K562 (cell line): ENCODE measurements at regions not wholly inside any gene's neighbourhood (a gene's known extent, or its start where the extent isn't known, plus 50 kb on each side); places are given as distances from the start of the nearest gene placed in this dataset.

Experiments used
- ATAC-seq: fragments of 200-7000 bp; cut with Tn5 transposase; 3 replicates; pipeline ENCODE4 v1.9.1; 2020; ENCODE audit warnings: moderate library complexity
- BruUV-seq: library from RNA; stranded (reverse); fragments of 400-500 nt; replicated peaks from 2 replicates; lab custom pipeline; 2021; lab: Mats Ljungman, UMichigan
- CTCF ChIA-PET: fragments of 300-600 bp; formaldehyde crosslinking; extraction: SDS; loops from one replicate; lab custom pipeline; 2021; ENCODE audit warnings: low intra/inter-chr PET ratio; lab: Yijun Ruan, JAX
- POLR2A ChIA-PET: fragments of 300-600, 350-650 bp; sonication (Branson Sonifier 250); formaldehyde crosslinking; extraction: SDS; loops from one replicate; lab custom pipeline; 2021; ENCODE audit warnings: antibody characterized with exemption, inconsistent platforms; lab: Yijun Ruan, JAX
- DNase-seq, 4 experiments: peaks; one replicate each; pipeline versions ENCODE4 v3.0.0 to v3.0.0-alpha.2; 2011 to 2018; ENCODE audit warnings: low spot score in 3 of 4, mixed read lengths in 3 of 4; ENCODE audit errors: extremely low read depth in 1 of 4
- FAIRE-seq: peaks from 2 replicates; lab custom pipeline; 2011; peaks lifted over from hg19 to GRCh38; lab: Jason Lieb, UNC
- H2AFZ ChIP-seq: 2 replicates; pipeline ENCODE4 v1.6.0; 2011; ENCODE audit warnings: low read depth, low read length, control low read depth, inconsistent platforms
- H3K27ac ChIP-seq: fragments of 200-600 bp; 3 replicates; pipeline ENCODE4 v1.8.0; 2011; ENCODE audit warnings: low read depth, mild to moderate bottlenecking, control low read depth, inconsistent platforms, low read length, moderate library complexity, mixed read lengths; ENCODE audit errors: extremely low read depth
- H3K27me3 ChIP-seq, 2 experiments: fragments of 300-600 bp in 1 of 2; 2 replicates in 1 of 2; 3 replicates in 1 of 2; pipeline versions ENCODE4 v1.6.0 to v1.8.0; 2011; ENCODE audit warnings: inconsistent platforms in 2 of 2, low read length in 2 of 2, mild to moderate bottlenecking in 1 of 2, mixed read lengths in 1 of 2, moderate library complexity in 1 of 2; ENCODE audit not compliant: control insufficient read depth in 2 of 2, insufficient read depth in 2 of 2
- H3K36me3 ChIP-seq: fragments of 300-600 bp; 3 replicates; pipeline ENCODE4 v1.8.0; 2011; ENCODE audit warnings: mild to moderate bottlenecking, low read length, inconsistent platforms; ENCODE audit not compliant: control insufficient read depth, insufficient read depth
- H3K4me1 ChIP-seq, 2 experiments: fragments of 200-600 bp in 1 of 2; replicated peaks in 1 of 2; 2 replicates in 1 of 2; 3 replicates in 1 of 2; pipeline versions ENCODE4 v1.5.1 to v1.8.0; 2011; ENCODE audit warnings: inconsistent platforms in 2 of 2, low read length in 2 of 2, mild to moderate bottlenecking in 1 of 2, mixed read lengths in 1 of 2, moderate library complexity in 1 of 2; ENCODE audit not compliant: control insufficient read depth in 2 of 2, insufficient read depth in 2 of 2
- H3K4me2 ChIP-seq: 2 replicates; pipeline ENCODE4 v1.6.1; 2011; ENCODE audit warnings: low read length, control low read depth, inconsistent platforms, mixed read lengths; ENCODE audit not compliant: insufficient read depth
- H3K4me3 ChIP-seq: fragments of 200-600 bp; sonication (generic), shearing (Covaris generic); 2 replicates; pipeline ENCODE4 v1.5.1; 2016; ENCODE audit warnings: control low read depth, inconsistent platforms
- H3K79me2 ChIP-seq: fragments of 200-600 bp; 3 replicates; pipeline ENCODE4 v1.8.0; 2011; ENCODE audit warnings: low read length, inconsistent platforms; ENCODE audit not compliant: control insufficient read depth, insufficient read depth
- H3K9ac ChIP-seq, 2 experiments: 2 replicates each; pipeline versions ENCODE4 v1.6.0 to v1.6.1; 2011; ENCODE audit warnings: low read depth in 2 of 2, low read length in 2 of 2, control low read depth in 1 of 2, inconsistent platforms in 1 of 2, mild to moderate bottlenecking in 1 of 2, mixed read lengths in 1 of 2; ENCODE audit not compliant: insufficient read depth in 1 of 2
- H3K9me1 ChIP-seq: one replicate; pipeline ENCODE4 v1.6.0; 2011; ENCODE audit warnings: inconsistent platforms, mild to moderate bottlenecking, low read length, moderate library complexity; ENCODE audit not compliant: control insufficient read depth, insufficient read depth
- H3K9me3 ChIP-seq: replicated peaks from 2 replicates; pipeline ENCODE4 v1.5.1; 2011; ENCODE audit warnings: low read depth, low read length, inconsistent platforms; ENCODE audit not compliant: control insufficient read depth, insufficient read depth
- H4K20me1 ChIP-seq: replicated peaks from 2 replicates; pipeline ENCODE4 v1.6.1; 2011; ENCODE audit warnings: low read length, inconsistent platforms, mixed read lengths; ENCODE audit not compliant: control insufficient read depth, insufficient read depth
- ARNT ChIP-seq, 2 experiments: fragments of 450-650 bp; IDR thresholded peaks; 2 replicates each; pipeline ENCODE4 v1.6.1; 2016; ENCODE audit warnings: mild to moderate bottlenecking in 1 of 2
- CBX1 ChIP-seq: sonication (generic); IDR thresholded peaks from 2 replicates; pipeline ENCODE4 v1.6.1; 2016; ENCODE audit warnings: antibody characterized with exemption, low read depth, mild to moderate bottlenecking
- SP1 ChIP-seq: sonication (generic); formaldehyde crosslinking; IDR thresholded peaks from 2 replicates; pipeline ENCODE4 v1.8.1; 2022; ENCODE audit warnings: mild to moderate bottlenecking, missing genetic modification reagents
- ZBTB7A ChIP-seq: IDR thresholded peaks from 2 replicates; pipeline ENCODE4 v1.6.1; 2011; ENCODE audit warnings: low read depth, mild to moderate bottlenecking, low read length, moderate library complexity, borderline replicate concordance; ENCODE audit not compliant: control insufficient read depth
- ZC3H8 ChIP-seq: fragments of 450-650 bp; IDR thresholded peaks from 2 replicates; pipeline ENCODE4 v1.6.1; 2017
- ZNF143 ChIP-seq: sonication (generic); formaldehyde crosslinking; IDR thresholded peaks from 2 replicates; pipeline ENCODE4 v1.9.0; 2022; ENCODE audit warnings: mild to moderate bottlenecking, missing genetic modification reagents
- ZNF699 ChIP-seq: fragments of 250-450 bp; sonication (Bioruptor Pico); IDR thresholded peaks from 2 replicates; pipeline ENCODE4 v1.8.0; 2021; ENCODE audit warnings: mild to moderate bottlenecking, moderate library complexity; ENCODE audit not compliant: insufficient replicate concordance
- ZNF778 ChIP-seq: fragments of 450-650 bp; formaldehyde crosslinking; IDR thresholded peaks from 2 replicates; pipeline ENCODE4 v1.4.0; 2020; ENCODE audit warnings: mild to moderate bottlenecking, moderate library complexity
- WGBS: fragments of 100-300 bp; shearing (Covaris generic); methylation state at CpG from one replicate; pipeline ENCODE4 v1.1.6; 2016; ENCODE audit warnings: low coverage, mixed read lengths; ENCODE audit not compliant: insufficient coverage; ENCODE audit errors: missing lambda C conversion rate; 5-methylcytosine and 5-hydroxymethylcytosine counted together
- in situ Hi-C: fragments of 300-500 bp; cut with MboI; formaldehyde crosslinking; loops from 4 replicates; pipeline ENCODE4 v1.15.0; 2018; ENCODE audit warnings: inconsistent platforms, mixed read lengths
- intact Hi-C: fragments of 100-400 bp; cut with micrococcal nuclease; formaldehyde crosslinking; loops from 2 replicates; pipeline ENCODE4 v1.14.2; 2022
- TF ChIP-seq, protein P1 (sequence below), 2 experiments: IDR thresholded peaks; 2 replicates each; pipeline ENCODE4 v1.6.1; 2011; ENCODE audit warnings: borderline replicate concordance in 1 of 2, control low read depth in 1 of 2, low read depth in 1 of 2, low read length in 1 of 2, mild to moderate bottlenecking in 1 of 2, mixed read lengths in 1 of 2, moderate library complexity in 1 of 2; ENCODE audit not compliant: insufficient read depth in 1 of 2, insufficient read length in 1 of 2, poor library complexity in 1 of 2, severe bottlenecking in 1 of 2; ENCODE audit errors: extremely low read depth in 1 of 2
- TF ChIP-seq, protein P2 (sequence below): sonication (generic); formaldehyde crosslinking; IDR thresholded peaks from 2 replicates; pipeline ENCODE4 v1.8.0; 2022; ENCODE audit warnings: mild to moderate bottlenecking, missing genetic modification reagents
- TF ChIP-seq, protein P3 (sequence below): fragments of 250-450 bp; sonication (Bioruptor Pico); IDR thresholded peaks from 2 replicates; pipeline ENCODE4 v1.5.0; 2021; ENCODE audit warnings: mild to moderate bottlenecking, borderline replicate concordance

DNA sequence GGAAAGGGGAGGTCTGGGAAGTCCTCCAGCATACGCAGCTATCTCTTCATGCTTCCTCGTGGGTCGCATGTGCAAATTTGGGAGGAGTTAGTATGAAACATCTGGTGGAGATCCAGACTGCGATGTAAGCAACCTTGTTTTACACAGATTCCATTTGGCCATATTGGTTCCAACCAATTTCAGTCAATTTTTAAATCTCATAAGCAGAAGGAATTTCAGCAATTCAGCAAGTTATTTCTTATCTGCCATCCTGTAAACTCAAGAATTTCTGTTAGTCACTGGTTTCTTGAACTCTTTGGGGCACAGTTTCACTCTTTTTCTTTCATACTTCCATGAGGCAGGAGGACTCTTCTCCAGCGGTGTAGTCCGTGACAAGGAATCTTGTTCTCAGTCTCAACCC is 130.4 kb upstream of the CLINT1 start:
- H3K4me2 ChIP-seq = no peak overlapping the region
- H3K4me1 ChIP-seq = no peaks in the 10 kb centered on the region; a peak in 2 of 5 replicates
- in situ Hi-C loops (no loop called here), intact Hi-C loops (no loop called here)
- peaks cover 14 to 24% of the 10 kb centered on the region in 2 experiments for H3K27me3 ChIP-seq
- ATAC-seq (no peak), DNase-seq (no peak), FAIRE-seq (no peak)
- H3K27ac ChIP-seq = no peak overlapping the region
- H2AFZ ChIP-seq = no peak overlapping the region
- ChIA-PET CTCF (no interaction called here), POLR2A (no interaction called here)
- no peaks in the 10 kb centered on the region for H3K9me1 ChIP-seq
- H3K4me3 ChIP-seq = no peak overlapping the region
- H3K9ac ChIP-seq = no peak overlapping the region
- 0% methylated on average over 5 of the region's 6 CpGs for WGBS
- TF ChIP-seq, protein P1, sequence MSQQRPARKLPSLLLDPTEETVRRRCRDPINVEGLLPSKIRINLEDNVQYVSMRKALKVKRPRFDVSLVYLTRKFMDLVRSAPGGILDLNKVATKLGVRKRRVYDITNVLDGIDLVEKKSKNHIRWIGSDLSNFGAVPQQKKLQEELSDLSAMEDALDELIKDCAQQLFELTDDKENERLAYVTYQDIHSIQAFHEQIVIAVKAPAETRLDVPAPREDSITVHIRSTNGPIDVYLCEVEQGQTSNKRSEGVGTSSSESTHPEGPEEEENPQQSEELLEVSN (IDR thresholded peaks at IDR 0.05; ENCODE audit: borderline replicate concordance in 1 of 2, extremely low read depth in 1 of 2, insufficient read depth in 1 of 2, insufficient read length in 1 of 2, low read depth in 1 of 2, low read length in 1 of 2, poor library complexity in 1 of 2, severe bottlenecking in 1 of 2) = no peak
- BruUV-seq = no TSS peak
- H3K9me3 ChIP-seq = no peaks in the 10 kb centered on the region
- no peaks in the 10 kb centered on the region for H3K79me2 ChIP-seq
- no peaks in the 10 kb centered on the region for H4K20me1 ChIP-seq
- H3K36me3 ChIP-seq = no peaks in the 10 kb centered on the region

DNA sequence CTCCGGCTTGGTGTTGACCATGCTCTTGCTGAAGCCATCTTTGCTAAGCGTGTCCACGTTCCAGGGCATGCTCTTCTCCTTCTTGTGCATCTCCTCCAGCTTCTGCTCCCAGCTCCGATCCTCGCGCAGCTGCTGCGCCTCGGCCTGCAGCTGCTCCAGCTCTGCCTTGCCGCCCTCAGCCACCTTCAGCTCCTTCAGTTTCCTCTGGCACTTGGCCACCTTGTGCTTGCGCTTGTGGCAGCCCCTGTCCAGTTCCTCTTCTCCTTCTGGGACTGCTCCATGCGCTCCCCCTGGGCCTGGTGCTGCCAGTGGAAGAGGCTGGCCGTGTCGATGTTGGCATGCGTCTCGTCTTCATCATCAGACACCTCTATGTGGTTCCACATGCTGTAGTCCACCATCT is 128.3 kb upstream of the CLINT1 start:
- no peak overlapping the region for H3K27ac ChIP-seq
- H3K27me3 ChIP-seq = peaks cover 12 to 24% of the 10 kb centered on the region in 2 experiments
- H3K4me1 ChIP-seq = no peaks in the 10 kb centered on the region; a peak in 2 of 5 replicates
- no peak overlapping the region for H2AFZ ChIP-seq
- intact Hi-C loops (no loop called here), in situ Hi-C loops (no loop called here)
- no peaks in the 10 kb centered on the region for H3K79me2 ChIP-seq
- CTCF ChIA-PET = no interaction called here
- H3K4me3 ChIP-seq = no peak overlapping the region
- no peak overlapping the region; a peak in 1 of 4 replicates for H3K9ac ChIP-seq
- H4K20me1 ChIP-seq = no peaks in the 10 kb centered on the region
- no peaks in the 10 kb centered on the region for H3K9me3 ChIP-seq
- ATAC-seq (no peak), DNase-seq (no peak), FAIRE-seq (no peak)
- no peak overlapping the region for H3K4me2 ChIP-seq
- no TSS peak for BruUV-seq
- 5% methylated on average over 15 of the region's 15 CpGs for WGBS
- no peaks in the 10 kb centered on the region for H3K9me1 ChIP-seq
- H3K36me3 ChIP-seq = no peaks in the 10 kb centered on the region
- POLR2A ChIA-PET = no interaction called here
- TF ChIP-seq SP1 (CRISPR knock-in tag) (no peak), ZBTB7A (no peak), CBX1 (no peak), ZNF699 (no peak), ZC3H8 (no peak), ARNT (IDR thresholded peaks at IDR 0.05) (no peak), ZNF778 (CRISPR knock-in tag) (no peak), ZNF143 (no peak)
- TF ChIP-seq, protein P2, sequence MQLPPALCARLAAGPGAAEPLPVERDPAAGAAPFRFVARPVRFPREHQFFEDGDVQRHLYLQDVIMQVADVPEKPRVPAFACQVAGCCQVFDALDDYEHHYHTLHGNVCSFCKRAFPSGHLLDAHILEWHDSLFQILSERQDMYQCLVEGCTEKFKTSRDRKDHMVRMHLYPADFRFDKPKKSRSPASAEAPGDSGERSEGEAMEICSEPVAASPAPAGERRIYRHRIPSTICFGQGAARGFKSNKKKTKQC (CRISPR knock-in tag) = no peak
- TF ChIP-seq, protein P3, sequence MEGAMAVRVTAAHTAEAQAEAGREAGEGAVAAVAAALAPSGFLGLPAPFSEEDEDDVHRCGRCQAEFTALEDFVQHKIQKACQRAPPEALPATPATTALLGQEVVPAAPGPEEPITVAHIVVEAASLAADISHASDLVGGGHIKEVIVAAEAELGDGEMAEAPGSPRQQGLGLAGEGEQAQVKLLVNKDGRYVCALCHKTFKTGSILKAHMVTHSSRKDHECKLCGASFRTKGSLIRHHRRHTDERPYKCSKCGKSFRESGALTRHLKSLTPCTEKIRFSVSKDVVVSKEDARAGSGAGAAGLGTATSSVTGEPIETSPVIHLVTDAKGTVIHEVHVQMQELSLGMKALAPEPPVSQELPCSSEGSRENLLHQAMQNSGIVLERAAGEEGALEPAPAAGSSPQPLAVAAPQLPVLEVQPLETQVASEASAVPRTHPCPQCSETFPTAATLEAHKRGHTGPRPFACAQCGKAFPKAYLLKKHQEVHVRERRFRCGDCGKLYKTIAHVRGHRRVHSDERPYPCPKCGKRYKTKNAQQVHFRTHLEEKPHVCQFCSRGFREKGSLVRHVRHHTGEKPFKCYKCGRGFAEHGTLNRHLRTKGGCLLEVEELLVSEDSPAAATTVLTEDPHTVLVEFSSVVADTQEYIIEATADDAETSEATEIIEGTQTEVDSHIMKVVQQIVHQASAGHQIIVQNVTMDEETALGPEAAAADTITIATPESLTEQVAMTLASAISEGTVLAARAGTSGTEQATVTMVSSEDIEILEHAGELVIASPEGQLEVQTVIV = no peak
